C4-2B (cell line): ENCODE measurements at regions not wholly inside any gene's neighbourhood (a gene's known extent, or its start where the extent isn't known, plus 50 kb on each side); places are given as distances from the start of the nearest gene placed in this dataset.

Source experiments
- H3K27ac ChIP-seq: fragments of 450-650 bp; 2 replicates; pipeline ENCODE4 v1.5.1; 2017
- CTCF ChIP-seq: fragments of 450-650 bp; conservative IDR thresholded peaks from 2 replicates; pipeline ENCODE4 v1.5.1; 2017; ENCODE audit warnings: mild to moderate bottlenecking
- ZFX ChIP-seq: fragments of 450-650 bp; IDR thresholded peaks from 2 replicates; pipeline ENCODE4 v1.6.1; 2017

DNA sequence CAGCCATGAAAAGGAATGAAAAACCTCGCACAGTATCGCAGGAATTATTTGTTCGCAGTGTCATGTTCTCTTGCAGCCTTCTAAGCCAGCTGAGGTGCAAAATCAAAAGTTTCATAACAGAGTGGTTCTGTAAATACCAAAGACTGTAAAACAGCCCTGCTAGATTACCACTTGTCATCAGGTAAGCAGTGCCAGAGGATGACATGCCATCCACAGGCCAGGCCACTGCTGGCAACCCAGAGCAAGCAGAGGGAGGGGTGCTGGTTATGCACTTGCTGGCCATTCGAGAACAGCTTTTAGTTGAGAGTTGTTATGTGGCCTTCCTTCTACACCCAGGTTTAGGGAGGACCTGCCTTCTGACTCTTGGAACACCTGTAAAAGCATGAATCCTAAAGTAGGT, 114.3 kb upstream of the MGAT5 start:
- TF ChIP-seq CTCF = no peak
- no peak for TF ChIP-seq ZFX
- no peak overlapping the region for H3K27ac ChIP-seq

GRCh38 chr2:134140251-134140661, 113.6 kb upstream of the MGAT5 start:
- TF ChIP-seq CTCF (no peak), ZFX (no peak)
- no peak overlapping the region for H3K27ac ChIP-seq

GRCh38 chr2:134141598-134142340, 112.1 kb upstream of the MGAT5 start:
- TF ChIP-seq ZFX (no peak), CTCF (no peak)

DNA sequence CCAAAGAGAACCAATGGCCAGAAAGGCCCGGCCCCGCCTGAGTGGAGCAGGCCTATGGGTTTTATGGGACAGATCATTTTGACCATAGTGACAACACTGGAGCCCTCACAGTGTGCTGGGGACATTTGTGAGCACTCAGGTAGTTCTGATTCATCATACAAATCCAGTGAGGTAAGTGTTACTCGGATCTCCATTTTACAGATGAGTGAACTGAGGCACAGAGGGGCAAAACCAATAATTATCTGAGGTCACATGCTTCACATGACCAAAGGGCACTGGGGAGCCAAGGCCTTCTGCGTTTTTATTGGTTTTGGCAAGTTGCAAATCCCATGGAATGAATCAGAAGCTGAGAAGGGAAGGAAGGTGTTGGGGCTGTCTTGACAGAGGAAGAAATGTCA, 111.5 kb upstream of the MGAT5 start:
- H3K27ac ChIP-seq = no peak overlapping the region

More at GRCh38 chr2:134141598-134142340, 112.1 kb upstream of the MGAT5 start:
- no peak overlapping the region for H3K27ac ChIP-seq

DNA sequence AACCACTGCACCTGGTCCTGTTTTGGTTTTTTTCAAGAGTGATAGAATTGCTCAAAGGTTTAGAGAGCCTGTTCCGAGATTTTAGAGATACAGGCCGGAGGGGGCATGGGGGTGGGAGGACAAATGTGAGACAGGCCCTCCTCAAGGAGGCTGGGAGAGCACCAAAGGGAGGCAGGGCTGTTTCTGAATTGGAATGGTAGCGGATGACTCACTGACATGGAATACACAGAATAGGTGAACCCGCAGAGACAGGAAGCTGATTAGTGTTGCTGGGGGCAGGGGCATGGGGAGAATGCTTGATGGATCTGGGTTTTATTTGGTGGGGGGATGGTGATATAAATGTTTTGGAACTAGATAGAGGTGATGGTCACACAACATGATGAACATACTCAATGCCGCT, 111.0 kb upstream of the MGAT5 start:
- no peak for TF ChIP-seq ZFX
- no peak for TF ChIP-seq CTCF
- no peak overlapping the region for H3K27ac ChIP-seq

More for the DNA sequence above, 111.5 kb upstream of the MGAT5 start:
- TF ChIP-seq ZFX (no peak), CTCF (no peak)

- no peak overlapping the region for H3K27ac ChIP-seq
- TF ChIP-seq ZFX = no peak
- TF ChIP-seq CTCF = no peak
Observed at GRCh38 chr2:134143568-134143967, 110.3 kb upstream of the MGAT5 start.

- TF ChIP-seq ZFX (no peak), CTCF (no peak)
- no peak overlapping the region for H3K27ac ChIP-seq
Observed at GRCh38 chr2:134144081-134144596, 109.7 kb upstream of the MGAT5 start.
